Right atrium auricular region (tissue), 2 donors: ENCODE measurements at regions not wholly inside any gene's neighbourhood (a gene's known extent, or its start where the extent isn't known, plus 50 kb on each side); places are given as distances from the start of the nearest gene placed in this dataset.

Experiments
- DNase-seq: peaks from one replicate; pipeline ENCODE4 v3.0.0-alpha.2; 2019; ENCODE audit warnings: low spot score
- H3K27ac ChIP-seq, 2 donors: fragments of 200-600 bp; sonication (generic); 1 replicate in 1 of 2; 2 replicates in 1 of 2; pipeline ENCODE4 v1.5.1; 2016 to 2019
- H3K27me3 ChIP-seq, 2 donors: fragments of 200-600 bp; sonication (generic); one replicate each; pipeline versions ENCODE4 v1.5.1 to v1.6.0; 2017 to 2019
- H3K36me3 ChIP-seq: fragments of 200-600 bp; sonication (generic); one replicate; pipeline ENCODE4 v1.5.1; 2016
- H3K4me1 ChIP-seq, 2 donors: fragments of 200-600 bp; sonication (generic); one replicate each; pipeline versions ENCODE4 v1.5.1 to v1.6.0; 2017 to 2019
- H3K4me3 ChIP-seq, 2 donors: fragments of 200-600 bp; sonication (generic); 1 replicate in 1 of 2; 2 replicates in 1 of 2; pipeline ENCODE4 v1.5.1; 2017 to 2019; ENCODE audit warnings: mild to moderate bottlenecking in 1 of 2, moderate library complexity in 1 of 2
- H3K9me3 ChIP-seq, 2 donors: fragments of 200-600 bp; sonication (generic); one replicate each; pipeline ENCODE4 v1.5.1; 2019
- CTCF ChIP-seq, 2 donors: fragments of 200-600 bp; sonication (generic); IDR thresholded peaks; one replicate each; pipeline ENCODE4 v1.5.1; 2019; ENCODE audit warnings: antibody characterized with exemption in 2 of 2

DNA sequence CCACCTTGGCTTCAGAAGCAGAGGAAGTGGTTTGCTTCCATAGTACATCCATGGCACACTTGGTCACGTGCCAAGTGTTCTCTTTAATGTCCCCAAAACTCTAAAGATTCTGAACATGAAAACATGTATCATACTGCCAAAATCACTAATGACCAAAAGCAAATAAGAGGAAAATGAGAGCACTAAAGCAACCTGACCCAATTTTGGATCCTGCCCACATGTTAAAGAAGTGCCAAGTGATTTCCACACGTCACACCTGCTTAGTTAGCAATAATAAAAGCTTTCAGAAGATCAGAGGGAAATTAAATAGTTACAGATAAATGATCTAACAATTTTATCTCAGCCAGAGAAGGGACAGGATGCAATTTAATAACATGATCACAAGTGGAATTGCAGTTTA, 1170.0 kb downstream of the XPNPEP1 start:
- no peaks in the 10 kb centered on the region for H3K27me3 ChIP-seq
- H3K9me3 ChIP-seq, result no peaks in the 10 kb centered on the region
- no peak overlapping the region for H3K4me3 ChIP-seq
- no peak overlapping the region for H3K27ac ChIP-seq
- H3K36me3 ChIP-seq, result no peaks in the 10 kb centered on the region
- no peak for DNase-seq
- TF ChIP-seq CTCF (IDR thresholded peaks at IDR 0.05), result no peak
- H3K4me1 ChIP-seq, result no peaks in the 10 kb centered on the region

DNA sequence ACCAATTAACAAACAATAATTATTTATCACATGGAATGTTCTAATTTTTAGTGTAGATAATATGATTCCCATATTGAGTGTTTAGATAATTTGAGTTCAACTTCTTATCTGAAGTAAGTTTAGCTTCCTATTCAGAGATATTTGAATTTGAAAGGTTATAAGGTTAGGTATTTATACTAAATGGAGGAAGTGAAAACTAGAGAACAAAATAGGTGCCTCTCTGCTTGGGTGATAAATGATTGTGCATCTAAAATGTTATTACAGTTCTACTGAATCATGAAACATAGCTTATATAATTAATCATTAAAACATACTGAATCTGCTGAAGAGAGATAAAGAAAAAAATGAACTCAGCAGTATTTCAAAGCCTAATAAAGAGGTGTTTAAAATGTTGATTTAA, 1174.3 kb downstream of the XPNPEP1 start:
- H3K27ac ChIP-seq, result no peak overlapping the region
- no peaks in the 10 kb centered on the region for H3K9me3 ChIP-seq
- no peaks in the 10 kb centered on the region for H3K27me3 ChIP-seq
- TF ChIP-seq CTCF (IDR thresholded peaks at IDR 0.05), result no peak
- no peak overlapping the region for H3K4me3 ChIP-seq
- no peaks in the 10 kb centered on the region for H3K4me1 ChIP-seq
- H3K36me3 ChIP-seq, result no peaks in the 10 kb centered on the region
- DNase-seq, result no peak

- Histone ChIP-seq H3K4me1 (no peaks in the 10 kb centered on the region), H3K27me3 (no peaks in the 10 kb centered on the region), H3K4me3 (no peak overlapping the region), H3K9me3 (no peaks in the 10 kb centered on the region), H3K27ac (no peak overlapping the region), H3K36me3 (no peaks in the 10 kb centered on the region)
- no peak for DNase-seq
- TF ChIP-seq CTCF (IDR thresholded peaks at IDR 0.05), result no peak
Observed at GRCh38 chr10:108736111-108736510, 1187.2 kb downstream of the XPNPEP1 start.

DNA sequence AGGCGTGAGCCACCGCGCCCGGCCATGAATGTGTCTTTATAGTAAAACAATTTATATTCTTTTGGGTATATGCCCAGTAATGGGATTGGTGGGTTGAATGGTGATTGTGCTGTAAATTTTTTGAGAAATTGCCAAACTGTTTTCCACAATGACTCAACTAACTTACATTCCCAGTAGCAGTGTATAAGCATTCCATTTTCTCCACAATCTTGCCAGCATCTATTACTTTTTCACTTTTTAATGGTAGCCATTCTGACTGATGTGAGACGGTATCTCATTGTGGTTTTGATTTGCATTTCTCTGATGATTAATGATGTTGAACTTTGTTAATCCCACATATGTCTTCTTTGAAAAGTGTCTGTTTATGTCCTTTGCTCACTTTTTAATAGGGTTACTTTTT, 1187.9 kb downstream of the XPNPEP1 start:
- no peak for DNase-seq
- Histone ChIP-seq H3K4me1 (no peaks in the 10 kb centered on the region), H3K27me3 (no peaks in the 10 kb centered on the region), H3K36me3 (no peaks in the 10 kb centered on the region), H3K27ac (no peak overlapping the region), H3K4me3 (no peak overlapping the region), H3K9me3 (no peaks in the 10 kb centered on the region)
- no peak for TF ChIP-seq CTCF (IDR thresholded peaks at IDR 0.05)

GRCh38 chr10:108721874-108722273, 1201.4 kb downstream of the XPNPEP1 start:
- H3K27me3 ChIP-seq, result no peaks in the 10 kb centered on the region
- no peak for DNase-seq
- no peak overlapping the region for H3K4me3 ChIP-seq
- H3K27ac ChIP-seq, result no peak overlapping the region
- no peaks in the 10 kb centered on the region for H3K9me3 ChIP-seq
- H3K36me3 ChIP-seq, result no peaks in the 10 kb centered on the region
- no peak for TF ChIP-seq CTCF (IDR thresholded peaks at IDR 0.05)
- no peaks in the 10 kb centered on the region for H3K4me1 ChIP-seq

- no peak overlapping the region for H3K27ac ChIP-seq
- peaks cover 0 to 8% of the 10 kb centered on the region in 2 donors for H3K9me3 ChIP-seq
- H3K36me3 ChIP-seq, result no peaks in the 10 kb centered on the region
- H3K27me3 ChIP-seq, result no peaks in the 10 kb centered on the region
- no peak for TF ChIP-seq CTCF (IDR thresholded peaks at IDR 0.05)
- no peaks in the 10 kb centered on the region for H3K4me1 ChIP-seq
- H3K4me3 ChIP-seq, result no peak overlapping the region
- DNase-seq, result no peak
Observed at GRCh38 chr10:108716352-108716751, 1207.0 kb downstream of the XPNPEP1 start.
